VCaP (cell line): ENCODE measurements at regions not wholly inside any gene's neighbourhood (a gene's known extent, or its start where the extent isn't known, plus 50 kb on each side); places are given as distances from the start of the nearest gene placed in this dataset.

ENCODE experiments used
- H3K27ac ChIP-seq: fragments of 450-650 bp; 2 replicates; pipeline ENCODE4 v1.5.1; 2017
- TF ChIP-seq, protein P1 (sequence below): fragments of 450-650 bp; conservative IDR thresholded peaks from 2 replicates; pipeline ENCODE4 v1.5.1; 2017; ENCODE audit warnings: mild to moderate bottlenecking, moderate library complexity

DNA sequence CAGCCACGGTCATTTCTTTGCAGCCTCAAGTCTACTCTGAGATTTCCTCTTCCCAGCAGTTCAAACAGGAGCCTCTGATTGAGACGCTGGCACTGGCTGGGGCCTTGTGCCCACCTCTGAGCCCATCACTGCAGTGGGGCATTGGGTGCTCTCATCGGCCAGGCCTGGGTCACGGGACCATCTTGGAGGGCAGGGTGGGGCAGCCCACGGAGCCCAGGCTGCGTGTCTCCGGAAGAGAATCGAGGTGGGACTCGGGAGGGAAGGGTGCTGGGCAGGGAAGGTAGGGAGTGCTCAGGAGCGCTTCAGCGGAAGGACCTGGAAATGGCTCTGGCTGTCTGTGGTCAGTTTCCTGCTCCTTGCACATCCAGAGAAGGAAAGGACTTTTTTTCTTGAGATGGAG is 82.4 kb downstream of the RTP5 start:
- TF ChIP-seq, protein P1, sequence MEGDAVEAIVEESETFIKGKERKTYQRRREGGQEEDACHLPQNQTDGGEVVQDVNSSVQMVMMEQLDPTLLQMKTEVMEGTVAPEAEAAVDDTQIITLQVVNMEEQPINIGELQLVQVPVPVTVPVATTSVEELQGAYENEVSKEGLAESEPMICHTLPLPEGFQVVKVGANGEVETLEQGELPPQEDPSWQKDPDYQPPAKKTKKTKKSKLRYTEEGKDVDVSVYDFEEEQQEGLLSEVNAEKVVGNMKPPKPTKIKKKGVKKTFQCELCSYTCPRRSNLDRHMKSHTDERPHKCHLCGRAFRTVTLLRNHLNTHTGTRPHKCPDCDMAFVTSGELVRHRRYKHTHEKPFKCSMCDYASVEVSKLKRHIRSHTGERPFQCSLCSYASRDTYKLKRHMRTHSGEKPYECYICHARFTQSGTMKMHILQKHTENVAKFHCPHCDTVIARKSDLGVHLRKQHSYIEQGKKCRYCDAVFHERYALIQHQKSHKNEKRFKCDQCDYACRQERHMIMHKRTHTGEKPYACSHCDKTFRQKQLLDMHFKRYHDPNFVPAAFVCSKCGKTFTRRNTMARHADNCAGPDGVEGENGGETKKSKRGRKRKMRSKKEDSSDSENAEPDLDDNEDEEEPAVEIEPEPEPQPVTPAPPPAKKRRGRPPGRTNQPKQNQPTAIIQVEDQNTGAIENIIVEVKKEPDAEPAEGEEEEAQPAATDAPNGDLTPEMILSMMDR = no peak
- no peak overlapping the region for H3K27ac ChIP-seq

DNA sequence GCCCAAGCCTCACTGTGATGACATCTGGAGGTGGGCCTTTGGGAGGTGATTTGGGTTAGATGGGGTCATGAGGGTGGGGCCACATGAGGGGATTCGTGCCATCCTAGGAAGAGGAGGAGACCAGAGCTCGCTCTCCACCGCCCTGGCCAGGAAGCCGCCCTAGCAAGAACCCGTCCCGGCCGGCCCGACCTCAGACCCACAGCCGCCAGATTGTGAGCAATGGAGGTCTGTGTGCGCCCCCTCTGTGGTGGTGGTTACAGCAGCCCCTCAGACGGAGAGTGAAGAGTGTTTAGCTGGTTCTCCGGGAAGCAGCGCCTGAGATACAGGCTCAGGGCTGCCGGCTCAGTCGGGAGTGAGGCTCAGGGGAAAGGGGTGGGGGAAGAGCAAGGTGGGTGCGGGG is 83.3 kb downstream of the RTP5 start:
- TF ChIP-seq, protein P1 = no peak
- no peak overlapping the region for H3K27ac ChIP-seq

DNA sequence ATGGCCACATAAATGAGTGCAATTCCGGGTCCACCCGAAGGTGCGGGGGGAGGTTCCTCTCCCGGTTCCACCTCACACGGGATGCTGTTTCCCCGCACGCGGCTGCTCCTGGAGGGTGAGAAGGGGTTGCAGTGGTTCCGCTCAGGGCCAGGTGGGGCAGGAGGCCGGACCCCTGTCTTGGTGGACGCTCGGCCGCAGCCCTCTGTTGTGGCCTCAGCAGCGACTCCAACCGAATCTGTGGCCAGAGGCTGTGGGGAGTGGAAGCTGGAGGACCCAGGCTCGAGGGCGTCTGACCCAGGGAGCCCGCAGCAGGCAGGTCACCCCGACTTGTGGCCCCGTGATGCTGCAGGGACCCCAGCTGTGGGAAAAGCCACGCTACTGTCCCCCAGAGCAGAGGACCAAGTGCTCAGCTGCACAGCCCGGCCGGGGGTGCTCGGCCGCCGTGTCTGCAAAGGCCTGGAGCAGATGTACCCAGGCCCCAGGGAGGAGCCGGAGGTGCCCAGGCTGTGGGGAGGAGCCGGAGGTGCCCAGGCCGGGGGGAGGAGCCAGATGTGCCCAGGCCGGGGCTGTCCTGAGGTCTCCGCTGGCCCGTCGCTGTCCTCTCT is 83.9 kb downstream of the RTP5 start:
- TF ChIP-seq, protein P1 = no peak
- no peak overlapping the region for H3K27ac ChIP-seq

DNA sequence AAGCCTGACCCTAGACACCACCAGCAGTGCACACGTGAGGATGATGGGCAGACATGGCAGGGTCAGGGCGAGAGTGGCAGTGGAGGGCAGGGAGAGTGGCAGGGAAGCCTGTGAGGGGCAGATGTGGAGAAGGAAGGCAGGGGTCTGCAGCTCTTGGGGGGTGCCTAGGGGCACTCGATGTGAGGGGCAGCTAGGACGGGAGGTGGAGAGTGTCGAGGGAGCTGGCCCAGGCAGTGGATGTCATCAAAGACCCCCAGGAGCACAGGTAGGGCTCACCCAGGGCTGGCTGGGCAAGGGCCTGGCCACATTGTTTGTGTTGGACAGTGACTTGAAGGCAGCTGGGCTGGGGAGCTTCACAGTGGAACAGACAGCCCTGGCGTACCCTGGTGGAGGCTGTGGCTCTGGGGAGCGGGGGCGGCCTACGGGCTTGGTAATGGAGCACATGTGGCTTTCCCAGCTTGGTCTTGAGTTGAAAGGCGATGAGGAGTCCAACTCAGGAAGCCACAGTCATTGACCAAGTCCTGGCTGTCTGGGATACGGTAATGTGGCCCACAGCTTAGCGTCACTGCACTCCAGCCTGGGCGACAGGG is 87.1 kb downstream of the RTP5 start:
- TF ChIP-seq, protein P1 = no peak
- no peak overlapping the region for H3K27ac ChIP-seq

DNA sequence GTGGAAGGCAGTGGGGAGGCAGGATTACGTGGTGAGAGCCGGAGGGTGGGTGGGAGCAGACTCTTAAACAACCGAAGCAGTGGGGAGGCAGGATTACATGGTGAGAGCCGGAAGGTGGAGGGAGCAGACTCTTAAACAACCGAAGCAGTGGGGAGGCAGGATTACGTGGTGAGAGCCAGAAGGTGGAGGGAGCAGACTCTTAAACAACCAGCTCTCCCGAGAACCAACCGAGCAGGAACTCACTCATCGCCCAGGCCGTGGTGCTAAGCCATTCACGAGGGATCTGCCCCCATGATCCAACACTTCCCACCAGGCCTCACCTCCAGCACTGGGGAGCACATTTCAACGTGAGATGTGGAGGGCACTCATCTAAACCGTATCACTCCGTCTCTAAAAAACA is 87.7 kb downstream of the RTP5 start:
- no peak overlapping the region for H3K27ac ChIP-seq
- TF ChIP-seq, protein P1 = no peak

DNA sequence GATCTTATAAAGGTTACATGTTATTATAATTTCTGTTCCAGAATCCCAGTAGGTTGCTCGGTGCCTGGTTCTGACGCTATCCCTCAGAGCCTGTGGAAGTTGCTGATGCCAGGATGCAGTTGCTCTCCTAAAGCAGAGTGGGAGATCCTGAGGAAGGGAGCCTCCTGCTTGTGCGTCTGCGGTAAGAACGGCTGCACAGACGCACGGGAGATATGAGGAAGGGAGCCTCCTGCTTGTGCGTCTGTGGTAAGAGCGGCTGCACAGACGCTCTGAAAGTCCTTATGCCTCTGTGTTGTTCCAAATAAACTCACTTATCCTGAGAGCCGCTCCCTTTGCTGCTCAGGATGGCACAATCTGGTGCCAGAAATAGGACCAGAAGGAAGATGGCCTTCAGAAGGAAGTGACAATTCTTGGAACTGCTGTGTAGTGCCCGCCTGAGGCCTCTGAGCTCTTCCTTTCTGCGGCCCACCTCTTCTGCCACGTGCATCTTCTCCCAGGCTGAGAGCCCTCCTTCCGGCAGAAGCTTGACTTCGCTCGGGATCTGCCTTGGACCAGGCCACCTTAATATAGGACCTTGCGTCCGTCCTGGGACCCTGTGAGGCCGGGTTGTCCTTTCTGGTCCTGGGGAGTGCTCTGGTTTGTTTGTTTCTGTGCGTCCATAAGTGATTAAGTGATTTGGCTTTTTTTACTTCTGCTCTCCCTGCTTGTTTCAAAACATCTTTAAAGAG is 89.5 kb downstream of the RTP5 start:
- TF ChIP-seq, protein P1 = no peak
- no peak overlapping the region for H3K27ac ChIP-seq

DNA sequence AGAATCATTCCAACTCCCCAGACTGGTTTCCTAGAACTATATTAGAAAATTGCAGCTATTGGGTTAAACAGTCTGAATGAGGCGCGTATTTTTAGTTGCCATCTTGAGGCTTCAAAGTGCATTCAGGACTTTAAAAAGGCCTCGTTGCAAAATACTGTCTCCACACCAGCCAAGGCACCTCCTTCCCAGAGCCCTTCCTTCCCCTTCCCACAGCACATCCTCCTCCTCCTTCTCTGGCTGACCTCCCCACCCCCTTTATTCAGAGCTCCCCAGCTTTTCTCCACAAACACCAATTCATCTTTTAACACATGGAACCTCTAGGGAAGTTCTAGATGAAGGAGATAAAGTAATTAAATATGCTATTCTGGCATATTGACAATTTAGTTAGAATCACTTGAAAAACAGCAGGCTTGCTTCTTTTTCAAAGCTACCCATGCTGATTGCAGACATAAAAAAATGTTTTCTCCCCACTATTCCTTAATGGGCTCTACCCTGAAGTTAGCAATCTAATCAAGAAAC is 90.3 kb downstream of the RTP5 start:
- TF ChIP-seq, protein P1 = no peak

More for the DNA sequence above, 90.3 kb downstream of the RTP5 start:
- H3K27ac ChIP-seq = no peak overlapping the region
